GM21529 (cell line): ENCODE measurements at regions not wholly inside any gene's neighbourhood (a gene's known extent, or its start where the extent isn't known, plus 50 kb on each side); places are given as distances from the start of the nearest gene placed in this dataset.
"Not testable (repeated sequence)": the region's sequence is repeated elsewhere in the genome, so short reads cannot be mapped to it uniquely, and the experiment has no call there.

Experiments
- ATAC-seq: cut with Tn5 transposase; IDR thresholded peaks from one replicate; pipeline ENCODE4 v1.9.1; 2021; ENCODE audit not compliant: unreplicated experiment

DNA sequence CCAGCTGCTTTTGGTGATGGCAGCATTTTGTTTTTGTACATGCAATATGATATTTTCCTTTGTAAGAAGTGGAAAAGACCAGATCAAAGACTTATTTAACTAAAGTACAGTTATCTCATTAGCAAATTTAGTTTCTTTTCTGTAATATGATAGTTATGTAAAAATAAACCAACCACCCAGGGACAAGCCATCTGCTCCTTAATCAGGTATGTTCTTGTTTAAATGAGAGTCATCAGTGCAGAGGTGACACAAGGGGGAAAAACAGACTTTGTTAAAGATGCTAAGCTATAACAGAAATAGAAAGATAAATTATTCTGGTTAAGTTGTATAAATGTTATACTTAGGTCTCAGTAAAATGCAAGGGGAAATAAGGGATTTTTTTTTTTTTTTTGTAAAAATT is 805.7 kb upstream of the SEMA6A start:
- no peak for ATAC-seq

DNA sequence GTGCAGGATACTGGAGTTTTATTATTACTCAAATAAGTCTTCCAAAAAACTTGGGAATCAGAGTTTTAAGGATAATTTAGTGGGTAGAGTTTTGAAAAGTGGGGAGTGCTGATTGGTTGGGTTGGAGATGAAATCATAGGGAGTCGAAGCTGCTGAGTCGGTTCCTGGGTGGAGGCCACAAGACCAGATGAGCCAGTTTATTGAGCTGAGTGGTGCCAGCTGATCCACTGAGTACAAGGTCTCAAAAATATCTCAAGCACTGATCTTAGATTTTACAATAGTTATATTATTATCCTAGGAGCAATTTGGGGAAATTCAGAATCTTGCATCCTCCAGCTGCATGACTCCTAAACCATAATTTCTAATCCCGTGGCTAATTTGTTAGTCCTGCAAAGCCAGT is 804.9 kb upstream of the SEMA6A start:
- ATAC-seq: no peak

DNA sequence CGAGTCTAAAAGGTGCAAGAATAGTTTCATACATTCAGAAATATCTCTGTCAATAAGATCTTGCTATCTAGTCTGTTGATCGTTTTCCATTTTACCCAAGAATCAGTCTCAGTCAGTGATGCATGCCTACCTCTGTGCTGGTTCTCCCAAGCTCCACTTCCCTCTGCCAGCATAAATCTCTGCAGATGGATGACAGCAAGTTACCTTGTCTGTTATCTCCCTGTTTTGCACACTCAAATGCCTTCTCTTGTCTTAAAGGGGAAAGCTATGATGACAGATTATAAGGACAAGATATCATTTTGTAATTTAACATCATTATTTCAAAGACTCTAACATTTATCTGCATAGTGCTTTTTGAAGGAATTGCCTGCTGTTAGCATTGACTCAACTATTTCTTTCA is 802.1 kb upstream of the SEMA6A start:
- ATAC-seq: no peak

DNA sequence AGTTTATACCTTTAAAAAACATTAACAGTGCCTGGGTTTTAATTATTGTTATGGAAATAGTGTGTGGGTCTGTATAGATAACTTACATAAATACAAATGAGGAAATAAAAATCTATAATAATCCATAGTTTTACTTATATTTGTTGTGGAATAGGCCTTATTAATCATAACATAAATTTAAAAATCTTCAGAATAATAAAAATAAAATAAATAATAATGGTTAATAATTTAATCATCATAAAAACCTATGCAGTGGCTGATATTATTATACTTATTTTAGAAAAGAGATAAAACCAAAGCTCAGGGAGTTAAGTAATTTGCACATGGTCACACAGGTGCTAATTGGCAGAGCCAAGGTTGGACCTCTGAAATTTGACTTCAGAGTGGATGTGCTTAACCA is 785.3 kb upstream of the SEMA6A start:
- ATAC-seq: no peak

DNA sequence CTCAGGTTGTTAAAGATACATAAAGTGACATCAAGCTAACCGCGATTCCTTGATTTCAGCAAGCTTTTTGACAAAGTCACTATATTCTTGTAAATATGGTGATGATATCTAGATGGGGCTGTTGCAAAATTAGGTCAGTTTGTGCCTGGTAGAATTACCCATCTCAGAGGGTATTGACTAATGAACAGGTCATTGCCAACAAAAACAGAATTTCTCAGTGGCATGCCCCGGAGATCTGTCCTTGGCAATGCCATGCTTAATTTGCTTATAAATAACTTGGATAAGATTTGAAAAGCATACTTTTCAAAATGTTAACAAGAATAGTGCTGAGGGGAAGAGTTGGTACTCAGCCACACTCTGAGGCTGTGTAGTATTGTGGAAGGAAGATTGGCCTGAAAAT is 783.3 kb upstream of the SEMA6A start:
- ATAC-seq: no peak

DNA sequence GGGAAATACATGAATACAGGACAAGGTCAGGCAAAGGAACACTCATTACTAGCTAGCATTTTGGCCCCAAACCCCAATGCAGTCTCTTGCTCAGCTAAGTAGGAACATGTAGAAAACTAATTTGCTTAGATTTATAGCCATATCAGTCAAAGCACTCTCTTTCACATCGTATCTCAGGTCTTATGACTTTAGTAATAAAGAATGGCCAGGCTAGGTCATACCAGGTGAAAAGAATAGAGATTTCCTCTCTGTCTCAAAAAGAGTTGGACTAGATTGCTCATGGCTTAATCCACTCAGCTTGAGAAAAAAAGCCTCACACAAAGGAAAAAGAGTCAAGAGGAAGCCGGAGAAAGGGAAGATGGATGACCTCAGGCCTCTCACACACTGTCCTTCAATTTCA is 772.7 kb upstream of the SEMA6A start:
- ATAC-seq: no peak

DNA sequence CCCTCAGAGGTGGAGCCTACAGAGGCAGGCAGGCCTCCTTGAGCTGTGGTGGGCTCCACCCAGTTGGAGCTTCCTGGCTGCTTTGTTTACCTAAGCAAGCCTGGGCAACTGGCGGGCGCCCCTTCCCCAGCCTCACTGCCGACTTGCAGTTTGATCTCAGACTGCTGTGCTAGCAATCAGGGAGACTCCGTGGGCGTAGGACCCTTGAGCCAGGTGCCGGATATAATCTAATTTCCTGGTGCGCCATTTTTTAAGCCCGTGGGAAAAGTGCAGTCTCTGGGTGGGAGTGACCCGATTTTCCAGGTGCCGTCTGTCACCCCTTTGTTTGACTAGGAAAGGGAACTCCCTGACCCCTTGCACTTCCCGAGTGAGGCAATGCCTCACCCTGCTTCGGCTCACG is 769.1 kb upstream of the SEMA6A start:
- ATAC-seq: not testable (repeated sequence)

DNA sequence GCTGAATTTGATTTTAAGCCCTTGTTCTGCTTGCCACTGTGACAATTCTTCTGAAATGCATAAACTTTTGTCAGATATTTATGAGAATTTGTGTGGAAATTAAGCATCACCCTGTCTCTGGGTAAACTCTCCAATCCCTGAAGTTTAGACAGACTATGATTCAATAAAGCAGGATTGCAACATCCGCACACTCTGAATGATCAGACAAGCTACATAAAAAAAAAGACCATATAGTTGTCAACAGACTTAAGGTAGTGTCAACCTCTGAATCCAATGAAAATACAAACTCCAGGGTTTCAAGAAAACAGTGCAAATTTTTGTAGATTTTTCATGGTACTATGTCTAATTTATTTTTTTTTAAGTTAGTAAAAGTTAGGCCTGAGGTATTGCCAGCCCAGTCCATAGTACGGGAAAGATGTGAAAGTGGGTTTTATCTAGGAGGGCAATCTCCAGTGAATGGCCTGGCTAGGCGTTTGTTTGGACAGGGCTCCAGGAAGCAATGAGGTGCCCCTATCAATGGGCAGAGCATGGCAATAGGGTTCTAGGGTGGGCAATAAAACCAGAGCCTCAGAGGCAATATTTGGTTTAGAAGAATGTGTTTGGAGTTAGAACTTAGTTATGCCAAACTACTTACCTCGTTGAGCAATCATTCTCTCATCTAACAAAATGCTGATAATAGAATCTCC is 762.6 kb upstream of the SEMA6A start:
- ATAC-seq: no peak

DNA sequence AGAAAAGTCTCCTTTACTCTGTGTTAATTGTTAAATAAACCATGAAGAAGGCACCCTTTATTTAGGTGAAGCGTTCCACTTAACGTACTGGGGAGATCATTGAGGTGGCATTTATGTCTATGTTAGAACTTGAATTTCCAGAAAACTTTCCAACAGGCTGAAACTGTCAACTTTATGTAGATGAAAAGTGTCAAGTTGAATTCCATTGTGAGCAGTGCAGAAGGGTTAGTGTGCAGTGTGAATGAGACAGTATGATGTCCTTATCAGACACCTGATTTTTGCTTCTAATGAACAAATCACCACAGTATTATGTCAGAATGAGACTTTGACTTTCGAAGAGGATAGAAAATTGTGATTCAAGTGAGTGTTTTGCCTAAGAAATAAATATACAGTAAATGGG is 761.6 kb upstream of the SEMA6A start:
- no peak for ATAC-seq

DNA sequence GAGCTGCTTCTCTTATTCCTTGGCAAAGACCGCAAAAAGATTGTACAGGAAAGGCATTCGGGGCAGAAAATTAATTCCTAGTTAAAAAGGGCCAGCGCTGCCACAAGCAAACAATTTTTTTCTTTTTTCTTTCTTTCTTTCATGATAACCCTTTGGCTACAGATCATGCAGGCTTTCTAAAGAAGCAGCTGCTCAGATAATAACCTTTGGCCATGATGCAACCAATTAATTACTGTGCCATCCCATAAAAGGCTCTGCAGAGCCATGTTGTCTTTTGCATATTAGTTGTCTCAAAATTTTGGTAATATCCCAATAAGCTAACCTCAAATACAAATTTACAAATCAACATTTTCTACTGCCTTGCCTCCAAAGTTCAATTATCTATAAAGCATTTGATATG is 758.4 kb upstream of the SEMA6A start:
- ATAC-seq: no peak

DNA sequence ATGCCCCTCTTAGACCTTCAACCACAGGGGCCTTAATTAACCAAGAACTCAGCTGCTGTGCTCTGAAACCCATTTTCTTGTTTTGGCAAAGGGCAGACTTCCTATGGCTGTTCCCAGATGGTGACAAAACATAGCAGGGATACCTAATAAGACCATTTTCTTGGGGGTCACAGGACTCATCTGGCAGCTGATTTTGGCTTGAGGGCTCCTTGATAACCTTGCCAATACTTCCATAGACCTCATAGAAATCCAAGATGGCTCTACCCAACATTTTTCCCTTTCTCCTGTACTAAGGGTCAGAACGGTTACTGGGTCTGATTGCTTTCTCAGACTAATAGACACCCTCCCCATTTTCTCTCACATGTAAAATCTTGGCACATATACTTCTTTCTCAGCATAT is 757.7 kb upstream of the SEMA6A start:
- ATAC-seq: no peak

DNA sequence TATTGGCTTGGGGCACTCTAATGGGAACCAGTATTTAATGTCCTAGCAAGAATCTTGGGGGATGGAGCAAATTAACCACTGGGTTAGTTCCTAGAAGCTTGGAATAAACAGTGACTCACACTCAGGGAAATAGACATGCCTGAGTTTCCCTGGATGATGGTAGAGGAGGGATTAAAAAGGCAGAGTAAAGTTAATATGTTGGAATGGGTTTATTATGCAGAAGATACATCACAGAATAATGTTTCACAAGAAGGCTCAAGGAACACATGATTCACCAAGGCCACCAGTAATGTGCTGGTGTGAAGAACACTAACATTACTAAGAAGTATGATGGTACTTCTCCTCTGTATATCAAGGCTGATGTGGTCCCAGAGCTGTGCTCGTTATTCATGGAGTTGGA is 752.9 kb upstream of the SEMA6A start:
- ATAC-seq: no peak

DNA sequence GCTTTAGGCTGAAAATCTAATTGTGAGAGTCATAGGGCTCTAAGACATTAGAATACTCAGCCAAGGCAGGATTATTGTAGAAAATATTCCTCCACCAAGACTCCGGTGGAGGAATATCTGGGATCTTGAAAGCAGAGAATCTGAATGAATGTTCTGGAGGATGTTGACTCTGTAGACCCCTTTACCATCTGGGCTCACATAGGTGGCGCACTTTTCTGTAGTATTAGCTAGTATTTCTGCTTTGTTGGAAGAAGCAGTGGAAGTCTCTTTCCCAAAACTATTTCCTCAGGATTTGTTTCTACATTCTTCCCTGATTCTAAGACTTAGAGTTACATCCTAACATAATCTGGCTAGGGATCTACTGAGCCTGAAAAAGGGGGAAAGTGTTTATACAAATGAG is 752.4 kb upstream of the SEMA6A start:
- ATAC-seq: no peak

DNA sequence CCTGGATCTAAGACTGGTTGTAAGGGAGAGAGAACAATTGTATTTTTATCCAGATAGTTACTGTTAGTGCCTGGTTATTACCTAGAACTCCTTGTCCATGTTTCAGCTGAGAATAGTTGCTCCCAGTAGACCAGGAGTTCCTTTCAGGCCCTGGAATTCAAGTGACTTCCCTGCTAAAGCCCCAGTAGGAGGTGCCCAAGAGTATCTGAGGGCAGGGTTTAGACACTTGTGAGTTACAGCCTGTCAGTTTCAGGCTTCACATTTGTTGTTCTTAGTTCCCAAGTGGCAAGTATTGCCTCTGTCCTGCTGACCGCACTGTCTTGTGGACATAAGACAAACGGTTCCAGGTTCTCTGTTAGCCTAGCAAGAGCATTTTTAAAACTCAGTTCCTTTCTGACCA is 743.9 kb upstream of the SEMA6A start:
- ATAC-seq: no peak

DNA sequence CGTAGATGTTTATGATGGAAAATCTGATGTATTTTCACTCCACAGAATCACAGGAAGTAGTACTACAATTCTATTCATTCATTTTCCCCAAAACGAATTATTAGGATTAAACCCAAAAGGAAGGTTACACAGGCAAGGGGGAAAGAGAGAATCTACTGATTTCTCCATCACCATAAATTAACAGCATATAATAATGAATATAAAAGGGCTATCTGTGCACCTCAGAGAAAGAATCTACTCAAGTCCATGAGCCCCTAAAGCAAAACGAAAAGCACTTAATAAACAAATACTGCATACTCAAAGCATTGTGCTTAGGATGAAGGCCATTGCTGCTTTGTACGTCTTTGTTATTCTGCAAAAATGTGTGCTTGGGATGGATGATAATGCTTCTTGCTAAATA is 740.5 kb upstream of the SEMA6A start:
- ATAC-seq: no peak

DNA sequence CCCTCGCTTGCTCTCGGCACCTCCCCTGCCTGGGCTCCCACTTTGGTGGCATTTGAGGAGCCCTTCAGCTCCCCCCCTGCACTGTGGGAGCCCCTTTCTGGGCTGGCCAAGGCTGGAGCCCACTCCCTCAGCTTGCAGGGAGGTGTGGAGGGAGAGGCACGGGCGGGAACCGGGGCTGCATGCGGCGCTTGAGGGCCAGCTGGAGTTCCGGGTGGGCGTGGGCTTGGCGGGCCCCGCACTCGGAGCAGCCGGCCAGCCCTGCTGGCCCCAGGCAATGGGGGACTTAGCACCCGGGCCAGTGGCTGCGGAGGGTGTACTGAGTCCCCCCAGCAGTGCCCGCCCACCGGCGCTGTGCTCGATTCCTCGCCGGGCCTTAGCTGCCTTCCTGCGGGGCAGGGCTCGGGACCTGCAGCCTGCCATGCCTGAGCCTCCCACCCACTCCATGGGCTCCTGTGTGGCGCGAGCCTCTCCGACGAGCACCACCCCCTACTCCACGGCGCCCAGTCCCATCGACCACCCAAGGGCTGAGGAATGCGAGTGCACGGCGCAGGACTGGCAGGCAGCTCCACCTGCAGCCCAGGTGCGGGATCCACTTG is 730.0 kb upstream of the SEMA6A start:
- ATAC-seq: not testable (repeated sequence)

DNA sequence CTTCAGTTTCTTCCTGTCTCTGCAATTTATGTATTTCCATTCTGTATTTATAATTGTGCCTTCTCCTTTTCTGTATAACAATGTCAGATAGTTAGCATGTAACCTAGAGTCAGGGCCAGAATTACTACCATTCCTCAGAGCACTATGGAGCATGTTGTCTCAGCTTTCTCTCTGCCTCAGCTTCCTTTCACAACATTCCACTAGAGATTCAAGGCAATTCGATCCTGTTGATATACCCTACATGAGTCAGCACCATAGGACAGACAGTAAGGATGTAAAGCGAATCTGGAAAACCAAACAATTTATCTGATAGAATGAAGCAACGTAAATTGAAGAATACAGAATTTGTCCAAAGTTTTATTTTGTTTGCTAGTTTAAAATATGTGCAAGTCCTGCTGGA is 728.3 kb upstream of the SEMA6A start:
- no peak for ATAC-seq

DNA sequence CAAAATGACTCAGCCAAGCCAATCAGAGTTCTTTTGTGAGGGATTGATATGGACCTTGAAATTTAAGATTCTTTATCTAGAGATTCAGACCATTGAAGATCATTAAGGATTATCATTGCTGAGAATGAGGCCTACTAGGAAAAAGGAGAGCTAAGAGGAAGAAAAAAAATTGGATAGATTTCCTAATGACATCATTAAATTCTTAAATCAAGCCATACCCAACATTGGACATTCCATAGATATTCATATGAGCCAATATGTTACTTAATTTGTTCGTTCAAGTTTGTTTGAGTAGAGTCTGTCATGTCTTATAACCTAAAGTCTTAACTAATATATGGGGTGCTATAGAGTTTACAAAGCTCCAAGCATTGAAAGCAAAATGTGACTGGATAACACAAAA is 727.9 kb upstream of the SEMA6A start:
- no peak for ATAC-seq

DNA sequence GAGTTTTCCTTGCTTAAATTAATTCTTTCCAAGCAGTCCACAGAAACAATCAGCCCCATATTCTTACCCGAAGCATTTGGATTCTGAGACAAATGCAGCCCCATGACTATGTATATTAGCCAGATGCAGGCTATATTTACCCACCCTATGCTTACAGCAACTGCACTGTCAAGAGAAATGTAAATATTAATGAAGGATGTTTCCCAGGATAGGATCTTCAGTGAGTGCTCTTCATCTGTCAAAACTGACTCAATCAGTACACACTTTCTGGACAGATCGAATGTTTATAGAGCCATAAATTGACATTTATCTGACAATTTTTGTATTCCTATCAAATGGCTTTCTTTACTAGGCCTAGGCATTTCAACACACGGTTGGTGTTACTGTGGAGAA is 725.3 kb upstream of the SEMA6A start:
- ATAC-seq: no peak

DNA sequence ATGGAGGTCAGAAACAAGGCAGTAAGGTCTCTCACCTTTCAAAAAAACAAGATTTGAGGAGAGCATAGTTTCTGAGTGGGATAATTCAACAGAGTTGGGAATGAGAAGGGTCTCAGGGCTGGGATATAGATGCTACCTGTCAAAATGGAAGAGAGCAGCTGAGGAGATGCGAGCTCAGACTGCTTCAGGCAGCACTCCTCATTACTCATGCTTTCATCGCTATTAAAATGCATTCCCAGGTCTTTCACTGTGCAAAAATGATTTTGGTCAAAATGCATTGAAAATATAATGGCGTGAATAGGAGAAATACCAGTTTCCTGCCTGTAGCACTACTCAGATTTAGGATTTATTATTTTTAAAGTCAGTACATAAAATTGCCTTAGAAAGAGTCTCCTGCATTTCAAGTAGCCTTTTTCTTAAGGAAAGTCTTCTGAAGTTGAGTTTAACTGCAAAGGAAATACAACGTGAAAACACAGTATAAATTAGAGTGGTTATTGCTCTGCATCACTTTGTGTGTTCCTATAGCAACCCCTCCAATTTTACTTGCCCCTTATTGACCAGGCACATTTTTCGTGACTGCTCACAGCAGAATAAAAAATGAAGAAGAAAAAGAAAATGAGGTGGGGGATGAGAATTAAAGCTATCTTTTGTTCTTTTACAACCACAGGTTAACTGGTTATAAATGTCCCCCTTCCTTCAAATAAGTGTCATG is 724.8 kb upstream of the SEMA6A start:
- no peak for ATAC-seq

DNA sequence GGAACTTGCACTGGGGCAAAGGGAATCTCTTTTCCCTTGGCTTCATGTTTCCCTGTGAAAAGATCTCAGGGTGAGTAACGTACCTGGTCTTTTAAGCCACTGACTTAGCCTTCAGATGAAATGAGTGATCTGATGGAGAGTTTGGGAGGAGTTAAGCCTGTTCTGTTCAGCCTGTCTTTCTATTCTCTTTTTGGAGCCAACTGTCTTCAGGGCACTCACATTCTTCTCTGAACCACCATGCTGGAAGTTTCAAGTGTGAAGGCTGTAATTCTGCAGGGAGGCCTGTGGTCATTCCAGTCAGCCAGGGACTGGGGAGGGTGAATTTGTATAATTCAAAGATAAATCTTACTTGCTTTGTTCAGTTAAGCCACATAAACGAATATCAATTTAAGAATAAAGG is 722.2 kb upstream of the SEMA6A start:
- ATAC-seq: no peak

DNA sequence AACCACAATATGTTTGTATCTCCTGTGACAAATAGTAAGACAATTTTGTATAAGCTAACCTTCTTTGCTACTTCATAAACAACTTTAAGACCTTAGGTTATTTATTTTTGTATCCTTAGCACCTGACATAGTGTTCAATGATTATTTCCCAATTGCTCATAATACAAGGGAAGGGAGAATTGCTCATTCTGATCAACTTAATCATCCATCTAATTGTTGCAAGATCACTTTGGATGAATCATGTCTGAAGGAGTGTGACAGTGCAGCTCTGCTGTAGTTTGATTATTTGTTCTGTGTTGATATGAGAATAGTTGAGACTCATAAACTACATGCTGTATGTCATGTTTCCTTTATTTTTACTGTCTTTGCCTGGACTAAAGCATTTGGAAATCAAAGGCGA is 721.3 kb upstream of the SEMA6A start:
- ATAC-seq: no peak

DNA sequence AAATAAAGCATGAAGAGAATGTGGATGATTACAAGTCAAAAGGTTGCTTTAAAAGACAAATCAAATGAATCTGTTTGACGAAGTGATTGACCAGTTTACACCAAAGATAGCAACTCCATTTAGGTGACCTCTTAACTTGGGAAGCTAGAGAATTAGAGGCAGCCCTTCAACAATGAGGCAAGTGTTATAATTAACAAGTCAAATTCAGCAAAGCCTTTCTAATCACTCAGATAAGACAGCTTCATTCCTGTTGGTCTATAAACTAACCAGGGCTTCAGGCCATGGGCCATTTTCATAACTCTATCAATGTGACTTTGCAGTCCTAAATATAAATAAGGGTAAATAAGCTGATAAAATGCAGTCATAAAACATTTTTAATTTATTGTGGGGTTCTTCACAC is 712.2 kb upstream of the SEMA6A start:
- ATAC-seq: no peak
